Immature natural killer cell (primary cell): ENCODE measurements at regions not wholly inside any gene's neighbourhood (a gene's known extent, or its start where the extent isn't known, plus 50 kb on each side); places are given as distances from the start of the nearest gene placed in this dataset.

Experiments
- DNase-seq, 3 donors: peaks; one replicate each; pipeline ENCODE4 v3.0.0; 2022; ENCODE audit warnings: mixed read lengths in 1 of 3
- H3K27ac Mint-ChIP-seq, 6 donors: one replicate each; pipeline ENCODE4 v1.8.0; 2020; ENCODE audit warnings: mixed read lengths in 6 of 6, mild to moderate bottlenecking in 5 of 6, inconsistent platforms in 4 of 6, moderate library complexity in 3 of 6
- H3K27me3 Mint-ChIP-seq, 3 donors: one replicate each; pipeline ENCODE4 v1.8.0; 2020 to 2021; ENCODE audit warnings: low read depth in 3 of 3, mild to moderate bottlenecking in 3 of 3, mixed read lengths in 3 of 3, moderate library complexity in 3 of 3, inconsistent platforms in 1 of 3
- H3K36me3 Mint-ChIP-seq, 3 donors: one replicate each; pipeline ENCODE4 v1.8.0; 2020; ENCODE audit warnings: mixed read lengths in 3 of 3, inconsistent platforms in 2 of 3, mild to moderate bottlenecking in 2 of 3
- H3K4me1 Mint-ChIP-seq, 2 donors: one replicate each; pipeline ENCODE4 v1.8.0; 2020; ENCODE audit warnings: inconsistent platforms in 2 of 2, mild to moderate bottlenecking in 2 of 2, mixed read lengths in 2 of 2, moderate library complexity in 1 of 2
- H3K4me3 Mint-ChIP-seq, 5 donors: one replicate each; pipeline ENCODE4 v1.8.0; 2020; ENCODE audit warnings: mild to moderate bottlenecking in 5 of 5, mixed read lengths in 5 of 5, inconsistent platforms in 3 of 5, moderate library complexity in 3 of 5
- H3K9me3 Mint-ChIP-seq, 6 donors: one replicate each; pipeline ENCODE4 v1.8.0; 2020; ENCODE audit warnings: mild to moderate bottlenecking in 6 of 6, mixed read lengths in 6 of 6, inconsistent platforms in 4 of 6, moderate library complexity in 3 of 6

GRCh38 chr14:65153101-65153500 lies 50.8 kb upstream of the MAX start:
- DNase-seq: no peak
- no peak overlapping the region for H3K4me3 Mint-ChIP-seq
- no peaks in the 10 kb centered on the region for H3K36me3 Mint-ChIP-seq
- no peak overlapping the region for H3K27ac Mint-ChIP-seq
- H3K4me1 Mint-ChIP-seq: no peaks in the 10 kb centered on the region
- H3K27me3 Mint-ChIP-seq: peaks cover 0 to 7% (median 4%) of the 10 kb centered on the region in 3 donors
- no peaks in the 10 kb centered on the region for H3K9me3 Mint-ChIP-seq

DNA sequence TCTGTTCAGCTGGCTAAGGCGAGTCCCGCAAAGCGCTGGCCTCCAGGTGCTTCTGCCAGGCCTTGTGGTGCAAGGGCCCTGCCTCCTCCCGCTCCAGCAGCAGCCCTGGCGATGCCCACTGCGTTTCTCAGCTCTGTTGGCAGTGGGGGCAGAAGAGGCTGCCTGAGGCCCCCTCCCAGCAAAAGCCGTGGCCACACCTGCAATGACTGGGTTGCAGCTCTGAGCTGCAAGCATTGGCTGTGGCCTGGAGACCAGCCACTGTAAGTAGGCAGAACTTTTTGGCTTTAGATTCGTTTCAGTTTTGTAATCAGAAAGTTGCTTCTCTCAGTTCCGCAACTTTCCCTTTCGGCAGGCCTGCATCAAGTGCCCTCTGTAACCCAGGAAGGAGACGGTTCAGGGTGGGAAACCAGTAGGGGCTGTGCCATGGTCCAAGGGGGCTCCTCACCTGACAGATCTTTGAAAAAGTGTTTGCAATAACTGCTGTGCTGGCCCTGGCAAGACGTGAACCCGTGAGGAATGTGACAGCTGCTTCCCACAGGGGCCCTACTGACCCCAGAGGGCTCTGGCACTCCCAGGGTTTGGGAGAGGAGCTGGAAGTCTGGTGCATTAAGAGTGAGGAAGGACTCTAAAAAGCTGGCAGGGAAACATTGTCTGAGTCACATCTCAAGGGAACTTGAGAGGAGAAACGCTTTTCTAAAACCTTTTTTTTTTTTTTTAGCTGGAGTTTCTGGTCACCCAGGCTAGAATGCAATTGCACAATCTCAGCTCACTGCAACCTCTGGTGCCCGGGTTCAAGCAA lies 54.5 kb upstream of the MAX start:
- no peak overlapping the region for H3K4me3 Mint-ChIP-seq
- H3K4me1 Mint-ChIP-seq: no peaks in the 10 kb centered on the region
- no peak for DNase-seq
- H3K27me3 Mint-ChIP-seq: peaks cover 0 to 3% (median 3%) of the 10 kb centered on the region in 3 donors
- H3K27ac Mint-ChIP-seq: no peak overlapping the region
- H3K36me3 Mint-ChIP-seq: no peaks in the 10 kb centered on the region
- no peaks in the 10 kb centered on the region for H3K9me3 Mint-ChIP-seq

DNA sequence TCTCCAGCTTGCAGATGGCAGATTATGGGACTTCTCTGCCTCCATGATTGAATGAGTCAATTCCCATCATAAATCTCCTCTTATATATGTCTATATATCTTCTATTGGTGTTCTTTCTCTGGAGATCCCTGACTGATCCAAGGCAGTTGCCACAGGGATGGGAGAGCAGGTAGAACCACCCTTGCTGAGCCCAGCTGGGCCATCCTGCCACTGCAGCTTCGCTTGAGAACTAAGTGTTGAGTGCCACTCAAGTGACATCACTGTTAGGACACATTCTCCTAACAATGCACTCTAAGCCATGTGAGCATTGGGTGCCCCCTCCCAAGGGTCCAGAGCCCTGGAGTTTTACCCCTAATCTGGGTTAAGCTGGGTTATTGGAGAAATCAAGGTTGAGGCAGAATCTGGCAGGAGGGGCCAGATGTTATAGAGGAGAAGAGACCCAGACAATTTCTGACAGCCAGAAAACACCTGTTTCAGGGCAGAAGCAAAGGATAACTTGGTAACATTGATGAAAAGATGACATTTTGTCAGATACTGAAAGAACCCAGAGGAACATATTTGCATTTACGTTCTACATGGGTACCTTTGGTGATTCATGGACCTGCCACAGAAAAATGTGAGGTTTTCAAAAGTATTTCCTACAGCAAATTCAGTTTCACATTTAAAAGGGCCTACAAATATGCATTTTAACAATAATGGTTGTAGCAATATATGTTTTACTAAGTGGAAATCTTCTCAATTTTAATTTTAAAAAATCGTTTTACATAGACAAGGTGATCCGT lies 57.2 kb upstream of the MAX start:
- DNase-seq: no peak
- Mint-ChIP-seq H3K4me3 (no peak overlapping the region), H3K4me1 (no peaks in the 10 kb centered on the region), H3K27me3 (peaks cover 0 to 3% (median 0%) of the 10 kb centered on the region in 3 donors), H3K9me3 (no peaks in the 10 kb centered on the region), H3K36me3 (no peaks in the 10 kb centered on the region), H3K27ac (no peak overlapping the region)

GRCh38 chr14:65160091-65160490 lies 57.8 kb upstream of the MAX start:
- Mint-ChIP-seq H3K4me3 (no peak overlapping the region), H3K36me3 (no peaks in the 10 kb centered on the region), H3K4me1 (no peaks in the 10 kb centered on the region), H3K27ac (no peak overlapping the region), H3K9me3 (no peaks in the 10 kb centered on the region), H3K27me3 (peaks cover 0 to 3% (median 0%) of the 10 kb centered on the region in 3 donors)
- no peak for DNase-seq

GRCh38 chr14:65162031-65162430 lies 59.7 kb upstream of the MAX start:
- Mint-ChIP-seq H3K36me3 (no peaks in the 10 kb centered on the region), H3K9me3 (no peaks in the 10 kb centered on the region), H3K27me3 (peaks cover 0 to 2% (median 1%) of the 10 kb centered on the region in 3 donors), H3K4me1 (no peaks in the 10 kb centered on the region), H3K27ac (no peak overlapping the region), H3K4me3 (no peak overlapping the region)
- DNase-seq: no peak

- H3K36me3 Mint-ChIP-seq: no peaks in the 10 kb centered on the region
- H3K4me3 Mint-ChIP-seq: no peak overlapping the region
- no peaks in the 10 kb centered on the region for H3K4me1 Mint-ChIP-seq
- H3K27me3 Mint-ChIP-seq: peaks cover 0 to 2% (median 1%) of the 10 kb centered on the region in 3 donors
- peak; percentile 12 to 30 (median 25) for DNase-seq
- H3K9me3 Mint-ChIP-seq: no peaks in the 10 kb centered on the region
- no peak overlapping the region for H3K27ac Mint-ChIP-seq
Observed at GRCh38 chr14:65164068-65164824, 61.9 kb upstream of the MAX start.

GRCh38 chr14:65164825-65165135 lies 62.5 kb upstream of the MAX start:
- no peak for DNase-seq
- H3K36me3 Mint-ChIP-seq: no peaks in the 10 kb centered on the region
- no peaks in the 10 kb centered on the region for H3K4me1 Mint-ChIP-seq
- no peak overlapping the region for H3K4me3 Mint-ChIP-seq
- H3K9me3 Mint-ChIP-seq: no peaks in the 10 kb centered on the region
- peaks cover under 1 to 2% (median 1%) of the 10 kb centered on the region in 3 donors for H3K27me3 Mint-ChIP-seq
- no peak overlapping the region for H3K27ac Mint-ChIP-seq

GRCh38 chr14:65167072-65167645 lies 64.8 kb upstream of the MAX start:
- Mint-ChIP-seq H3K36me3 (no peaks in the 10 kb centered on the region), H3K27me3 (peaks cover 3 to 7% (median 5%) of the 10 kb centered on the region in 3 donors), H3K4me1 (peaks cover 6 to 12% of the 10 kb centered on the region in 2 donors), H3K9me3 (no peaks in the 10 kb centered on the region), H3K4me3 (no peak overlapping the region), H3K27ac (no peak overlapping the region)
- DNase-seq: peak in 2 of 3 donors; percentile 6 to 11

DNA sequence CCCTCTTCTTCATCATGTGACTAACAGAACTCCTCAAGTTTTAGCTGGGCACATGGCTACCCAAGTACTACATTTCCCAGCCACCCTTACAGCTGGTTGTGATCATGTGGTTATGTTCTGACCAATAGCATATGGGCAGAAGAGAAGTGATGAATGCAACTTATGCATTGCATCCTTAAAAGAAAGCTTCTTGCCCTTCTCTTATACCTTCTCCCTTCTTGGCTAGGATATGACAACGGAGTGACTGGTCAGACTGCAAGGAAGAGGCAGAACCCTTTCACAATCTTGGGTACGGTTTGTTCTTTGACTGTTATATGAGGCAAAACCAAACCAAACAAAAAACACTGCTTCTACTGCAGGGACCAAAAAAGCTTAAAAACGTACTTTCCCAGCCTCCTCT lies 66.5 kb upstream of the MAX start:
- H3K9me3 Mint-ChIP-seq: no peaks in the 10 kb centered on the region
- no peaks in the 10 kb centered on the region for H3K36me3 Mint-ChIP-seq
- no peak overlapping the region for H3K4me3 Mint-ChIP-seq
- no peak overlapping the region for H3K27ac Mint-ChIP-seq
- H3K4me1 Mint-ChIP-seq: peaks cover 6 to 12% of the 10 kb centered on the region in 2 donors
- DNase-seq: no peak
- peaks cover 3 to 7% (median 5%) of the 10 kb centered on the region in 3 donors for H3K27me3 Mint-ChIP-seq

- no peak for DNase-seq
- H3K27me3 Mint-ChIP-seq: peaks cover 3 to 8% (median 7%) of the 10 kb centered on the region in 3 donors
- no peaks in the 10 kb centered on the region for H3K9me3 Mint-ChIP-seq
- H3K36me3 Mint-ChIP-seq: no peaks in the 10 kb centered on the region
- H3K4me3 Mint-ChIP-seq: no peak overlapping the region
- H3K27ac Mint-ChIP-seq: no peak overlapping the region
- peaks cover 6 to 12% of the 10 kb centered on the region in 2 donors for H3K4me1 Mint-ChIP-seq
Observed at GRCh38 chr14:65169351-65169750, 67.0 kb upstream of the MAX start.

DNA sequence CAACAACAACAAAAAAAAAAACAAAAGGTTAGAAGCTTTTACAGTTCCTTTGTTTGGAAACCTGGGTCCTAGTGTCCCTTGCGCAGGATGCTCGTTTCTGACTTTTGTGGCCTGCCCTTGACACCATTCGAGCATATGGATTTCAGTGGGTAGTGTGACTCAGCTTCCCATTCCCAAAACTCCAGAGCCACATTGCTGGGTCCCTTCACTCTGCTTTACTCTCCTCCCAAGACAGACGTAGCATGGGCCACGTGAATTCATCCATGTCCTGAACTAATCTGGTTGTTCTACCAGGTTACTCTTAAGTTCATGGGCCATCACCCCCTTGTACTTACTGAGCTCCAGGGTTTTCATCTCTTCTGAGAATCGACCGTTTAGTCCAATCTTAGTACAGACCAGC lies 68.0 kb upstream of the MAX start:
- Mint-ChIP-seq H3K27me3 (peaks cover 3 to 10% (median 7%) of the 10 kb centered on the region in 3 donors), H3K36me3 (no peaks in the 10 kb centered on the region), H3K27ac (no peak overlapping the region), H3K4me3 (peak overlapping the region in 2 of 5 donors; percentile 59 to 60), H3K4me1 (peaks cover 6 to 12% of the 10 kb centered on the region in 2 donors), H3K9me3 (no peaks in the 10 kb centered on the region)
- DNase-seq: no peak

- Mint-ChIP-seq H3K27me3 (peaks cover 3 to 10% (median 7%) of the 10 kb centered on the region in 3 donors), H3K9me3 (no peaks in the 10 kb centered on the region), H3K27ac (no peak overlapping the region), H3K4me1 (peaks cover 6 to 12% of the 10 kb centered on the region in 2 donors), H3K36me3 (no peaks in the 10 kb centered on the region), H3K4me3 (peak overlapping the region; percentile 26 to 60 (median 31))
- peak in 2 of 3 donors; percentile 9 to 12 for DNase-seq
Observed at GRCh38 chr14:65170768-65171507, 68.6 kb upstream of the MAX start.
